ENCODE measurements at regions not wholly inside any gene's neighbourhood (a gene's known extent, or its start where the extent isn't known, plus 50 kb on each side); places are given as distances from the start of the nearest gene placed in this dataset.

DNA sequence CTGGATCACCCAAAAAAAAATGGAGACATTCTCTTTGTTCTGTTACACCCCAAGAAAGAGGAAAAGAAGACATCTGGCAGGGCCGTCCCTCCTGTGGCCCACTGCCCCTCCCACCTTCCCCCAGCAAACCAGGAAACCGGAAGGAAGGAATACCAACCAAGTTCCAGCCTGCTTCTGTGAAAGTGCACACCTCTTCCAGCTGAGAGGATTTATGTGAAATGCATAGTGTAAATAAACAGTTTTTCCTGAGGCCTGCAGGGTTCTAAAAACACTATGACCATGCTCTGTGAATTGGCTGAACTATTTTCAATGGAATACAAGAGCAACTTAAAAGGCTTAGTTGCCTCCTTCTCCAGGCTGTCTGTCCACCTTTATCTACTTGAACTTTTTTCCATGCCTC is 50.0 kb upstream of the CHST1 start:
- no peak for DNase-seq (ENCODE audit: low spot score in 2 of 2)
- peaks cover 0 to 3% of the 10 kb centered on the region in 2 donors for H3K27me3 ChIP-seq
- H3K27ac ChIP-seq = no peak overlapping the region
- WGBS, 2 donors = 34 to 49% methylated on average over 2 of the region's 2 CpGs
- no peaks in the 10 kb centered on the region for H3K36me3 ChIP-seq
- no peaks in the 10 kb centered on the region for H3K9me3 ChIP-seq
- H3K4me1 ChIP-seq = no peaks in the 10 kb centered on the region
- no peak overlapping the region for H3K4me3 ChIP-seq
- TF ChIP-seq POLR2A (IDR thresholded peaks at IDR 0.05) (no peak), EP300 (IDR thresholded peaks at IDR 0.05) (no peak)
- TF ChIP-seq, protein P1, sequence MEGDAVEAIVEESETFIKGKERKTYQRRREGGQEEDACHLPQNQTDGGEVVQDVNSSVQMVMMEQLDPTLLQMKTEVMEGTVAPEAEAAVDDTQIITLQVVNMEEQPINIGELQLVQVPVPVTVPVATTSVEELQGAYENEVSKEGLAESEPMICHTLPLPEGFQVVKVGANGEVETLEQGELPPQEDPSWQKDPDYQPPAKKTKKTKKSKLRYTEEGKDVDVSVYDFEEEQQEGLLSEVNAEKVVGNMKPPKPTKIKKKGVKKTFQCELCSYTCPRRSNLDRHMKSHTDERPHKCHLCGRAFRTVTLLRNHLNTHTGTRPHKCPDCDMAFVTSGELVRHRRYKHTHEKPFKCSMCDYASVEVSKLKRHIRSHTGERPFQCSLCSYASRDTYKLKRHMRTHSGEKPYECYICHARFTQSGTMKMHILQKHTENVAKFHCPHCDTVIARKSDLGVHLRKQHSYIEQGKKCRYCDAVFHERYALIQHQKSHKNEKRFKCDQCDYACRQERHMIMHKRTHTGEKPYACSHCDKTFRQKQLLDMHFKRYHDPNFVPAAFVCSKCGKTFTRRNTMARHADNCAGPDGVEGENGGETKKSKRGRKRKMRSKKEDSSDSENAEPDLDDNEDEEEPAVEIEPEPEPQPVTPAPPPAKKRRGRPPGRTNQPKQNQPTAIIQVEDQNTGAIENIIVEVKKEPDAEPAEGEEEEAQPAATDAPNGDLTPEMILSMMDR (IDR thresholded peaks at IDR 0.05) = no peak

Data from tibial nerve (tissue), 4 donors.